ENCODE measurements at regions not wholly inside any gene's neighbourhood (a gene's known extent, or its start where the extent isn't known, plus 50 kb on each side); places are given as distances from the start of the nearest gene placed in this dataset.

DNA sequence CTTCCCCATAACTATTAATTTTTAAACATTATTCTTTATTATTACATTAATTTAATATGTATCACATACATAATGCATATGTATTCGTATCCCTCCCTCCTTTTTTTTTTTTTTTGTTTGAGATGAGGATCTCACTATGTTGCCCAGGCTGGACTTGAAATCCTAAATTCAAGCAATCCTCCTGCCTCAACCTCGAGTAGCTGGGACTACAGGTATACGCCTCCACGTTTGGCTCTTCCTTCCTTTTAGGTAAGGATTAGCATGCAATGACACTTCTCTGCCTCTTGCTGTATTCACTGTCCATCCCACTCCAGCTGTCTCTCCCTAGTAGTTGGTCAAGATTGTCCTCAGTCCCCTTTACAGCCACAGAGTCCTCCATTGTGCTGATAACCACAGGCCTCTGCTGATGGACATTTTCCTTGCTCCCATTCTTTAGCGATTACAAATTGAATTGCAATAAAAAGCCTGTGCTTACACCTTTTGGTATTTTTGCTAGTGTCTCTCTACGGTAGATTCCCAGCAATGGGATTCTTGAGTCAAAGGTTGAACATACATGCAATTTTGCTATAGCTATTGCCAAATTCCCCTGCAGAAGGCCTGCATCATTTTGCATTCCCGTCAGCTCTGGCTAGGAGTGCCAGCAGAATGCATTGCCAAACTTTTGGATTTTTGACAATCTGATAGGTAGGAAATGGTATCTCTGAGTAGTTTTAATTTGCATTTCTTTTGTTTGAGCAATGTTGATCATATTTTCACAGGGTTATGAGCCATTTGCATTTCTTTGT lies 156.6 kb downstream of the SMAD6 start:
- no peaks in the 10 kb centered on the region for H3K36me3 ChIP-seq (ENCODE audit: control insufficient read depth, insufficient read depth, low read length)
- no peaks in the 10 kb centered on the region for H3K79me2 ChIP-seq
- H3K4me2 ChIP-seq (ENCODE audit: low read length): no peak overlapping the region
- peaks cover 8% of the 10 kb centered on the region for H3K4me1 ChIP-seq
- no peaks in the 10 kb centered on the region for H3K27me3 ChIP-seq (ENCODE audit: control insufficient read depth, insufficient read depth, low read length)
- no peak overlapping the region for H3K4me3 ChIP-seq (ENCODE audit: low read depth, low read length)
- no peak overlapping the region for H3K27ac ChIP-seq
- H3K9me3 ChIP-seq (ENCODE audit: control insufficient read depth, low read length): no peaks in the 10 kb centered on the region
- H2AFZ ChIP-seq: no peak overlapping the region
- H3K9ac ChIP-seq: no peak overlapping the region
- TF ChIP-seq CTCF (IDR thresholded peaks at IDR 0.05): no peak

DNA sequence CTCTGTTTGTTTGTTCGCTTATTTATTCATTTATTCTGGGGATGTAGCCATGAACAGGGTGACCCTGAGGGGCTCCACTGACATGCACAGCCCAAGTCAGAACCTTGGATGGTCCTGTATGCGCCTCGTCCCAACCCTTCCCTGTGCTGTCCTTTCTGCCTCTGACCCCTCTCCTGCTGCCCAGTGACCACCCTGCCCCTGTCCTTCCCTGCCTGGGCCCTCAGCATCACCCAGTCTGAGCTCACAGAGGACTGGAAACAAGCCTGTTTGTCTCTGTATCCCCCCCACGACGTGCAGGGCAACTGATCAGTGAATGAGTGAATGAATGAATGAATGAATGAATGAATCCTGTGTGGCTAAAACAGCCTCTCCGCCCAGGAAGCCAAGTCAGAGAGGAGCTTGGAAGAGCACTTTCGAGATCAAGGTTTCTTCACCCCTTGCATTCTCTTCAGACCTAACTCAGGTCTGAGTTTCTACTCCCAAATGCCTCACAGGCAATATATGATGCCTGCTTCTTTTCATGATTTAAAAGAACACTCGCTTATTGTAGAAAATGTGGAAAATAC lies 157.7 kb downstream of the SMAD6 start:
- Histone ChIP-seq H3K4me3 (ENCODE audit: low read depth, low read length) (no peak overlapping the region), H3K27ac (no peak overlapping the region), H2AFZ (no peak overlapping the region), H3K4me1 (peaks cover 8% of the 10 kb centered on the region), H3K4me2 (ENCODE audit: low read length) (no peak overlapping the region), H3K9ac (no peak overlapping the region), H3K9me3 (ENCODE audit: control insufficient read depth, low read length) (no peaks in the 10 kb centered on the region), H3K27me3 (ENCODE audit: control insufficient read depth, insufficient read depth, low read length) (no peaks in the 10 kb centered on the region), H3K79me2 (no peaks in the 10 kb centered on the region), H3K36me3 (ENCODE audit: control insufficient read depth, insufficient read depth, low read length) (no peaks in the 10 kb centered on the region)
- no peak for TF ChIP-seq CTCF (IDR thresholded peaks at IDR 0.05)

GRCh38 chr15:66860844-66861243 lies 158.8 kb downstream of the SMAD6 start:
- Histone ChIP-seq H3K4me3 (ENCODE audit: low read depth, low read length) (no peak overlapping the region), H3K27me3 (ENCODE audit: control insufficient read depth, insufficient read depth, low read length) (no peaks in the 10 kb centered on the region), H3K4me2 (ENCODE audit: low read length) (no peak overlapping the region), H3K36me3 (ENCODE audit: control insufficient read depth, insufficient read depth, low read length) (no peaks in the 10 kb centered on the region), H3K4me1 (peaks cover 8% of the 10 kb centered on the region), H3K9ac (no peak overlapping the region), H2AFZ (no peak overlapping the region), H3K79me2 (no peaks in the 10 kb centered on the region), H3K9me3 (ENCODE audit: control insufficient read depth, low read length) (no peaks in the 10 kb centered on the region), H3K27ac (no peak overlapping the region)
- no peak for TF ChIP-seq CTCF (IDR thresholded peaks at IDR 0.05)

DNA sequence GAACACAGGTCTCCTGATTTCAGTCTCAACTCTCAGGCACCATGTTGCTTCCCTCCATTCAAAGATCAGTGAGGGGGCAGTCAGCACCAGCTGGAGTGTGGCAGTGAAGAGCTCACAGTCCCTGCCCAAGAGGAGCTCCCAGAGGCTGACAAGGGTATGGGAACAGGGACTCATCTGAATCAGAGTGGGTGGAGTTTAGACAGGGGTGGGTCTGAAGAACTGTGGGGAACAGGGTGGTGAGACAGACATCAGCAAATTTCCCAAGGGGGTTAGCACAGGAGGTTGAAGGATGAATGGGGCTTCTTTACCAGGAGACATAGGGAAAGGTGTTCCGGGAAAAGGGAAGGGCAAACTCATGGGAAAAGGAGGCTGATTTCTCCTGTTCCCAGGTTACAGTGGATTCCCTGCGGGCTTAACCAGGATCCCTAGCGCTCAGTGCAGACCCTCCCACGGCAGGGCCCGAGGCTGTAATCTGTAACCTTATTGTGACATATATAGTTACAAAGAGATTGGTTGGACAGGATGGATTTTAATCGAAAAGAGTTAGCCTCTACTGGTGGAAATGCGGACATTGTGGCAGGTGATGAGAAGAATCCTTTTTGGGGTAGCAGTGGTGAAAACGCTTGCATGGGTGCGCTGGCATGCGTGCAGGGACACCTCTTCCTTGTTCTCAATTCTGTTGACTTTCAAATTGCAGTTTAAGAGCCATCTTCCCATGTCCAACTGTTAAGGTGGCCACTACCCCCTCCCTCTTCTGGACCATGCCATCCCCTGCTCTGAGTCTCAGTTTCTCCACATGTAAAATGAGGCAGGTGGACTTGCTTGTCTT lies 160.3 kb downstream of the SMAD6 start:
- Histone ChIP-seq H3K4me1 (peaks cover 8% of the 10 kb centered on the region), H3K9ac (no peak overlapping the region), H3K27me3 (ENCODE audit: control insufficient read depth, insufficient read depth, low read length) (no peaks in the 10 kb centered on the region), H3K4me2 (ENCODE audit: low read length) (no peak overlapping the region), H2AFZ (no peak overlapping the region), H3K27ac (no peak overlapping the region), H3K9me3 (ENCODE audit: control insufficient read depth, low read length) (no peaks in the 10 kb centered on the region), H3K79me2 (no peaks in the 10 kb centered on the region), H3K4me3 (ENCODE audit: low read depth, low read length) (no peak overlapping the region), H3K36me3 (ENCODE audit: control insufficient read depth, insufficient read depth, low read length) (no peaks in the 10 kb centered on the region)
- TF ChIP-seq CTCF (IDR thresholded peaks at IDR 0.05): no peak
